ENCODE measurements at regions not wholly inside any gene's neighbourhood (a gene's known extent, or its start where the extent isn't known, plus 50 kb on each side); places are given as distances from the start of the nearest gene placed in this dataset.

DNA sequence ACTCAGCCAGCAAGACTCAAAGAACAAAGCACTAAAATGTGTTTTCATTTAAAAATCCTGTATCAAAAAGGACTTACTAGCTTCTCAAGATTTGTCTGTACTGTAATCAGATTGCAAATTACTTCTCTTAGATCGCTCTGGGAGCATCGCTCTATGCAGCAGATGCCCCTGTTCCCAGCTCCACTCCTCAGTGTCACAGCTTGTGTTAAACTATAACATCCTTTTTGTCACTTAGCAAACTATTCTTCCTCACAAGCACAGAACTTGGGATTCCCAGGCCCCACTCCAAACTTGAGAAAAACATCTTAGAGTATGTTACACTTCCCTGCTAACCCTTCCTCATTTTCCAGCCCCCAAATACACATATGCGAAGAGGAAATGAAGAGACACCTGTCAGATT lies 85.1 kb upstream of the CHRM3 start:
- Histone ChIP-seq H3K4me1 (no peaks in the 10 kb centered on the region), H3K36me3 (no peaks in the 10 kb centered on the region)
- intact Hi-C loops (cut with DNase I): no loop called here

DNA sequence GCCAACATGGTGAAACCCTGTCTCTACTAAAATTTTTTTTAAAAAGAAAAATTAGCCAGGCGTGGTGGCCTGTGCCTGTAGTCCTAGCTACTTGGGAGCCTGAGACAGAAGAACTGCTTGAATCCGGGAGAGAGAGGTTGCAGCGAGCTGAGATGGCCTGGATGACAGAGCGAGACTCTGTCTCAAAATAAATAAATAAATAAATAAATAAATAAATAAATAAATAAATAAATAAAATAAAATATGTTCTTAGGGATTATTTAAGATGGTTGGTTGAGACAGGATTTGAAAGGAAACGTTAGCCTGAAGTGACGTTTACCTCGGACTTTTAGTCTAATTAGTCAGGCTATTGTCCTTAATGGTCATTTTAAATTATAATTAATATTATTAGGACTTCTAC lies 88.5 kb upstream of the CHRM3 start:
- ATAC-seq: no peak
- no peaks in the 10 kb centered on the region for H3K9me3 ChIP-seq

More for the DNA sequence above, 85.1 kb upstream of the CHRM3 start:
- TF ChIP-seq, protein P1, sequence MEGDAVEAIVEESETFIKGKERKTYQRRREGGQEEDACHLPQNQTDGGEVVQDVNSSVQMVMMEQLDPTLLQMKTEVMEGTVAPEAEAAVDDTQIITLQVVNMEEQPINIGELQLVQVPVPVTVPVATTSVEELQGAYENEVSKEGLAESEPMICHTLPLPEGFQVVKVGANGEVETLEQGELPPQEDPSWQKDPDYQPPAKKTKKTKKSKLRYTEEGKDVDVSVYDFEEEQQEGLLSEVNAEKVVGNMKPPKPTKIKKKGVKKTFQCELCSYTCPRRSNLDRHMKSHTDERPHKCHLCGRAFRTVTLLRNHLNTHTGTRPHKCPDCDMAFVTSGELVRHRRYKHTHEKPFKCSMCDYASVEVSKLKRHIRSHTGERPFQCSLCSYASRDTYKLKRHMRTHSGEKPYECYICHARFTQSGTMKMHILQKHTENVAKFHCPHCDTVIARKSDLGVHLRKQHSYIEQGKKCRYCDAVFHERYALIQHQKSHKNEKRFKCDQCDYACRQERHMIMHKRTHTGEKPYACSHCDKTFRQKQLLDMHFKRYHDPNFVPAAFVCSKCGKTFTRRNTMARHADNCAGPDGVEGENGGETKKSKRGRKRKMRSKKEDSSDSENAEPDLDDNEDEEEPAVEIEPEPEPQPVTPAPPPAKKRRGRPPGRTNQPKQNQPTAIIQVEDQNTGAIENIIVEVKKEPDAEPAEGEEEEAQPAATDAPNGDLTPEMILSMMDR (IDR thresholded peaks at IDR 0.05): no peak
- H3K4me3 ChIP-seq: no peak overlapping the region
- no peaks in the 10 kb centered on the region for H3K9me3 ChIP-seq
- no peak for DNase-seq
- no peak overlapping the region for H3K27ac ChIP-seq
- ATAC-seq: no peak
- no peaks in the 10 kb centered on the region for H3K27me3 ChIP-seq

GRCh38 chr1:239293350-239294110 lies 92.8 kb upstream of the CHRM3 start:
- DNase-seq (peak in 1 of 4 donors; percentile 10), ATAC-seq (no peak)
- no peak overlapping the region for H3K27ac ChIP-seq
- intact Hi-C loops (cut with DNase I): no loop called here
- H3K9me3 ChIP-seq: no peaks in the 10 kb centered on the region
- no peak overlapping the region for H3K4me3 ChIP-seq
- H3K4me1 ChIP-seq: no peaks in the 10 kb centered on the region
- no peaks in the 10 kb centered on the region for H3K36me3 ChIP-seq
- no peaks in the 10 kb centered on the region for H3K27me3 ChIP-seq
- TF ChIP-seq, protein P1 (IDR thresholded peaks at IDR 0.05): no peak

More for the DNA sequence above, 88.5 kb upstream of the CHRM3 start:
- no peak overlapping the region for H3K27ac ChIP-seq
- intact Hi-C loops (cut with DNase I): no loop called here
- H3K4me1 ChIP-seq: no peaks in the 10 kb centered on the region
- TF ChIP-seq, protein P1 (IDR thresholded peaks at IDR 0.05): no peak
- DNase-seq: no peak
- H3K36me3 ChIP-seq: no peaks in the 10 kb centered on the region
- no peaks in the 10 kb centered on the region for H3K27me3 ChIP-seq
- H3K4me3 ChIP-seq: no peak overlapping the region

- no peak overlapping the region for H3K27ac ChIP-seq
- H3K36me3 ChIP-seq: no peaks in the 10 kb centered on the region
- ATAC-seq (no peak), DNase-seq (no peak)
- no peaks in the 10 kb centered on the region for H3K4me1 ChIP-seq
- H3K27me3 ChIP-seq: no peaks in the 10 kb centered on the region
- intact Hi-C loops (cut with DNase I): no loop called here
- TF ChIP-seq, protein P1 (IDR thresholded peaks at IDR 0.05): no peak
- no peaks in the 10 kb centered on the region for H3K9me3 ChIP-seq
- no peak overlapping the region for H3K4me3 ChIP-seq
Measured at GRCh38 chr1:239288820-239289554, 97.4 kb upstream of the CHRM3 start.

GRCh38 chr1:239287296-239287695 lies 99.1 kb upstream of the CHRM3 start:
- H3K27ac ChIP-seq: no peak overlapping the region
- no peak for ATAC-seq
- H3K9me3 ChIP-seq: no peaks in the 10 kb centered on the region
- no peak for DNase-seq
- no peaks in the 10 kb centered on the region for H3K4me1 ChIP-seq
- no peaks in the 10 kb centered on the region for H3K27me3 ChIP-seq
- intact Hi-C loops (cut with DNase I): no loop called here
- H3K4me3 ChIP-seq: no peak overlapping the region
- TF ChIP-seq, protein P1 (IDR thresholded peaks at IDR 0.05): no peak
- no peaks in the 10 kb centered on the region for H3K36me3 ChIP-seq
